Activated CD4-positive, alpha-beta T cell treated with anti-CD3 and anti-CD28 coated beads, Interleukin-2, Interleukin-4, amounts not matched to agents 100 ng/mL and 50 ng/mL, durations not matched to agents 16 hours and 8 hours (primary cell): ENCODE measurements at regions not wholly inside any gene's neighbourhood (a gene's known extent, or its start where the extent isn't known, plus 50 kb on each side); places are given as distances from the start of the nearest gene placed in this dataset.

Experiments used
- DNase-seq: peaks from one replicate; pipeline ENCODE4 v3.0.0-alpha.2; 2020; ENCODE audit warnings: low spot score

GRCh38 chr5:103620851-103621547 lies 58.4 kb upstream of the NUDT12 start:
- DNase-seq: no peak

DNA sequence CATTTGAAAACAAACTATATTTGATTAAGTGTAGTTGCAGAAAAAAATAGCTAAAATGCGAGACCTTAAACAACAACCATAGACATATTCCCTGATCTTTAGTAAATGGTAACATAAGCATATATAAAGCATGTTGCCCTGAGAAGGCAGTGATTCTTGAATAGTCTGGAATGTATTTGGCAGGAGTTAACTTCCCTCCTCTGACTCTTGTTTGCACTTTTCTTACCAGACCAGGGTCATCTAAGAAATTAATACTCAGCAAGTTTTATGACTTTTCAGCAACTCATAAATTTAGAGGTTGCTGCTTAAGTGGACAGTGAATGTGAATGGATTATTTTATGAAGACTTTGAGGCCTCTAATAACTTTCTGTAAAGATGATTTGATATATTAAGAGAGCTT lies 55.3 kb upstream of the NUDT12 start:
- no peak for DNase-seq

- DNase-seq: no peak
These were observed 54.5 kb upstream of the NUDT12 start for GRCh38 chr5:103617090-103617489.

DNA sequence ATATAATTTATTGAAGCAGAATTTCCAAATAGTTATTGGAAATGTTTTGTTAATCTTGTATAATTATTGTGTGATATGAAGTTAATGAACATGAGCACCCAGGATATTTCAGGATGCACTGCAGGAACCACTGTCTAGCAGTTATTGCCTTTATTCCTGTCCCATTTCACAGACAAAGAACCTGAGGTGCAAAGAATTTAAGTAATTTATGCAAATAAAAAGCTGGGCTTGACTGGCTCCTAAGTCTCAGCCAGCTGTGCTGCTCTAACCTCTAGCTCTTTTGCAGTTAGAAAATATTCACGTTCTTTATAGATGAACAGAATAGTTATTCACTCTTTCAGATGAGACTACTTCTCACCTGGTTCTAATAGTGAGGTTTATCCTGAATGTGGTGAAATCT lies 50.0 kb upstream of the NUDT12 start:
- DNase-seq: no peak
